CD14-positive monocyte (primary cell): ENCODE measurements at regions not wholly inside any gene's neighbourhood (a gene's known extent, or its start where the extent isn't known, plus 50 kb on each side); places are given as distances from the start of the nearest gene placed in this dataset.

Experiments used
- DNase-seq, 3 donors: peaks; one replicate each; pipeline ENCODE4 v3.0.0-alpha.2; 2011 to 2022
- H2AFZ ChIP-seq: 2 replicates; pipeline ENCODE4 v1.6.0; 2012; ENCODE audit warnings: mild to moderate bottlenecking, low read depth, low read length, inconsistent platforms; ENCODE audit not compliant: insufficient read depth, poor library complexity, severe bottlenecking
- H3K27ac ChIP-seq, 2 donors: 1 replicate in 1 of 2; 2 replicates in 1 of 2; pipeline ENCODE4 v1.5.1; 2012 to 2013; ENCODE audit warnings: low read length in 2 of 2, control low read depth in 1 of 2, inconsistent platforms in 1 of 2, low read depth in 1 of 2, mild to moderate bottlenecking in 1 of 2
- H3K27me3 ChIP-seq, 2 donors: one replicate each; pipeline versions ENCODE4 v1.6.0 to v1.6.1; 2011 to 2013; ENCODE audit warnings: low read length in 2 of 2; ENCODE audit not compliant: control insufficient read depth in 2 of 2, insufficient read depth in 2 of 2
- H3K36me3 ChIP-seq, 2 donors: replicated peaks in 1 of 2; 1 replicate in 1 of 2; 2 replicates in 1 of 2; pipeline versions ENCODE4 v1.5.1 to v1.6.1; 2012 to 2013; ENCODE audit warnings: low read length in 2 of 2, control low read depth in 1 of 2, inconsistent platforms in 1 of 2, mild to moderate bottlenecking in 1 of 2; ENCODE audit not compliant: insufficient read depth in 2 of 2, control insufficient read depth in 1 of 2
- H3K4me1 ChIP-seq, 2 donors: 1 replicate in 1 of 2; 2 replicates in 1 of 2; pipeline versions ENCODE4 v1.5.1 to v1.6.1; 2012 to 2013; ENCODE audit warnings: low read length in 2 of 2, control low read depth in 1 of 2, inconsistent platforms in 1 of 2, mild to moderate bottlenecking in 1 of 2, moderate library complexity in 1 of 2; ENCODE audit not compliant: insufficient read depth in 2 of 2, control insufficient read depth in 1 of 2
- H3K4me2 ChIP-seq: replicated peaks from 2 replicates; pipeline ENCODE3; 2012; ENCODE audit warnings: low read length, moderate library complexity, mild to moderate bottlenecking; ENCODE audit not compliant: poor library complexity, severe bottlenecking; ENCODE audit errors: extremely low read depth
- H3K4me3 ChIP-seq, 3 experiments: fragments of 200-600 bp in 1 of 3; sonication (generic) in 1 of 3; replicated peaks in 1 of 3; 1 replicate in 2 of 3; 2 replicates in 1 of 3; pipeline ENCODE4 v1.5.1; 2011 to 2013; ENCODE audit warnings: low read length in 3 of 3, mild to moderate bottlenecking in 3 of 3, control low read depth in 2 of 3, low read depth in 2 of 3, inconsistent platforms in 1 of 3, moderate library complexity in 1 of 3
- H3K79me2 ChIP-seq: 2 replicates; pipeline ENCODE4 v1.6.0; 2012; ENCODE audit warnings: mild to moderate bottlenecking, control low read depth, inconsistent platforms, low read length, moderate library complexity; ENCODE audit not compliant: insufficient read depth
- H3K9ac ChIP-seq: 2 replicates; pipeline ENCODE4 v1.6.0; 2017; ENCODE audit warnings: low read length, mild to moderate bottlenecking; ENCODE audit not compliant: insufficient read depth, poor library complexity, severe bottlenecking
- H3K9me3 ChIP-seq, 2 donors: replicated peaks in 1 of 2; 1 replicate in 1 of 2; 2 replicates in 1 of 2; pipeline versions ENCODE4 v1.5.1 to v1.6.1; 2012 to 2013; ENCODE audit warnings: low read length in 2 of 2, control low read depth in 1 of 2; ENCODE audit not compliant: control insufficient read depth in 1 of 2, insufficient read depth in 1 of 2
- H4K20me1 ChIP-seq: 2 replicates; pipeline ENCODE4 v1.6.0; 2012; ENCODE audit warnings: mild to moderate bottlenecking, low read length, control low read depth, moderate library complexity; ENCODE audit not compliant: insufficient read depth
- H3K27ac Mint-ChIP-seq, 7 donors: one replicate each; pipeline ENCODE4 v1.8.0; 2020; ENCODE audit warnings: mild to moderate bottlenecking in 7 of 7, mixed read lengths in 7 of 7, moderate library complexity in 6 of 7, inconsistent platforms in 2 of 7
- H3K27me3 Mint-ChIP-seq, 3 donors: one replicate each; pipeline ENCODE4 v1.8.0; 2021 to 2022; ENCODE audit warnings: low read depth in 3 of 3, mild to moderate bottlenecking in 3 of 3, mixed read lengths in 3 of 3, moderate library complexity in 3 of 3, inconsistent platforms in 1 of 3
- H3K36me3 Mint-ChIP-seq, 2 donors: one replicate each; pipeline ENCODE4 v1.8.0; 2020; ENCODE audit warnings: mixed read lengths in 2 of 2, inconsistent platforms in 1 of 2, mild to moderate bottlenecking in 1 of 2
- H3K4me1 Mint-ChIP-seq: one replicate; pipeline ENCODE4 v1.8.0; 2020; ENCODE audit warnings: mild to moderate bottlenecking, mixed read lengths
- H3K4me3 Mint-ChIP-seq, 2 donors: one replicate each; pipeline ENCODE4 v1.8.0; 2020; ENCODE audit warnings: mild to moderate bottlenecking in 2 of 2, mixed read lengths in 2 of 2, moderate library complexity in 1 of 2
- H3K9me3 Mint-ChIP-seq, 7 donors: one replicate each; pipeline ENCODE4 v1.8.0; 2020 to 2022; ENCODE audit warnings: mixed read lengths in 7 of 7, mild to moderate bottlenecking in 6 of 7, moderate library complexity in 6 of 7, inconsistent platforms in 2 of 7
- WGBS: methylation state at CpG from one replicate; pipeline ENCODE4 v1.1.5; 2013; ENCODE audit warnings: missing lambda C conversion rate; ENCODE audit not compliant: insufficient coverage; 5-methylcytosine and 5-hydroxymethylcytosine counted together
- intact Hi-C, 2 donors: fragments of 100-400 bp; cut with micrococcal nuclease; formaldehyde crosslinking; loops; one replicate each; pipeline versions ENCODE4 v1.15.0 to v1.15.1; 2023
- TF ChIP-seq, protein P1 (sequence below): fragments of 200-600 bp; IDR thresholded peaks from one replicate; pipeline ENCODE4 v1.8.0; 2022; ENCODE audit warnings: antibody characterized with exemption, mild to moderate bottlenecking

DNA sequence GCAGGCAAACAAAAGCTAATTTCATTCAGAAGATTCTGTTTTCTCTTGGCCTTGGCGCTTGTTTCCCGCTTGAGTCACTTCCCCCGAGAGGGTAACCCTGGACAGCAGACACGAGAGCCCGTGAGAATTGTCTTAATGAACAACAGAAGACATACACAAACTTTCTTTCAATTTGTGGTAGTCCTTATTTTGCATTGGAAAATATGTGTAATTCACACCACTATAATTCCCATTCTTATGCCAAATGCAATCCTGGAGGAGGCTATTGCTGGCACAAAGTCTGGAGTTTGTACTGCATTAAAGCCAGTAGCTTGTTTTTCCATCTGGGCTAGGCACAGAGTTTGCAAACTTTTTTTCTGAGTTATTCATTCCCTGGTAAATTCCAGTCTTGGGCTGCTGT, 109.8 kb upstream of the IVNS1ABP start:
- no peak overlapping the region for H3K4me3 ChIP-seq
- no peaks in the 10 kb centered on the region for H4K20me1 ChIP-seq
- peaks cover 0 to 7% (median 3%) of the 10 kb centered on the region in 7 donors for H3K9me3 Mint-ChIP-seq
- H3K27me3 ChIP-seq: no peaks in the 10 kb centered on the region
- intact Hi-C loops: no loop called here
- H3K36me3 ChIP-seq: no peaks in the 10 kb centered on the region
- no peaks in the 10 kb centered on the region for H3K9me3 ChIP-seq
- no peak for DNase-seq
- no peak overlapping the region for H3K4me3 Mint-ChIP-seq
- H3K27ac ChIP-seq: no peak overlapping the region
- WGBS: no CpG with 5 or more reads among the region's 5 CpGs
- H3K4me1 Mint-ChIP-seq: peaks cover 11% of the 10 kb centered on the region
- H3K79me2 ChIP-seq: no peaks in the 10 kb centered on the region
- peak overlapping the region in 1 of 7 donors; percentile 41 for H3K27ac Mint-ChIP-seq
- H3K4me1 ChIP-seq: peaks cover 6 to 11% of the 10 kb centered on the region in 2 donors
- no peaks in the 10 kb centered on the region for H3K27me3 Mint-ChIP-seq
- TF ChIP-seq, protein P1, sequence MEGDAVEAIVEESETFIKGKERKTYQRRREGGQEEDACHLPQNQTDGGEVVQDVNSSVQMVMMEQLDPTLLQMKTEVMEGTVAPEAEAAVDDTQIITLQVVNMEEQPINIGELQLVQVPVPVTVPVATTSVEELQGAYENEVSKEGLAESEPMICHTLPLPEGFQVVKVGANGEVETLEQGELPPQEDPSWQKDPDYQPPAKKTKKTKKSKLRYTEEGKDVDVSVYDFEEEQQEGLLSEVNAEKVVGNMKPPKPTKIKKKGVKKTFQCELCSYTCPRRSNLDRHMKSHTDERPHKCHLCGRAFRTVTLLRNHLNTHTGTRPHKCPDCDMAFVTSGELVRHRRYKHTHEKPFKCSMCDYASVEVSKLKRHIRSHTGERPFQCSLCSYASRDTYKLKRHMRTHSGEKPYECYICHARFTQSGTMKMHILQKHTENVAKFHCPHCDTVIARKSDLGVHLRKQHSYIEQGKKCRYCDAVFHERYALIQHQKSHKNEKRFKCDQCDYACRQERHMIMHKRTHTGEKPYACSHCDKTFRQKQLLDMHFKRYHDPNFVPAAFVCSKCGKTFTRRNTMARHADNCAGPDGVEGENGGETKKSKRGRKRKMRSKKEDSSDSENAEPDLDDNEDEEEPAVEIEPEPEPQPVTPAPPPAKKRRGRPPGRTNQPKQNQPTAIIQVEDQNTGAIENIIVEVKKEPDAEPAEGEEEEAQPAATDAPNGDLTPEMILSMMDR: no peak
- H2AFZ ChIP-seq: no peak overlapping the region
- no peaks in the 10 kb centered on the region for H3K36me3 Mint-ChIP-seq
- no peak overlapping the region for H3K4me2 ChIP-seq
- no peak overlapping the region for H3K9ac ChIP-seq

DNA sequence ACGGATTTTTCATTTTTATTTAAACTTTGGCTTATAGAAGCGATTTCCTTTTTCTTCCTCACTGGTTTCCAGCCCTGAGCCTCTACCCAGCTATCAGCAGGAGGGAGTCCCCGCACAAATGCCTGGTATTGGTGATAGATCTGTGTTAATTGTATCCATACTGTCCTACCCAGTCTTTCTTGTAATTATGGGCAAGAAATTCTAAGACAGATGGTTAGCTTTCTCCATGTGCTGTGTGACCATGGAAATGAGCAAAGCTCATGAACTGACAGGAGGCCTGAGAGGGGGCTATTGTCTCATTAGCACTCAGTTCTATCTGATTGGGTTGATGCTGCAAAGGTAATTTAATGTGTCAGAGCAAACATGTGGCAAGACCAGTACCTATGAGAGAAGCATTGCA, 108.1 kb upstream of the IVNS1ABP start:
- no peaks in the 10 kb centered on the region for H4K20me1 ChIP-seq
- H3K4me1 ChIP-seq: peaks cover 22 to 28% of the 10 kb centered on the region in 2 donors
- peak overlapping the region in 1 of 7 donors; percentile 21 for H3K27ac Mint-ChIP-seq
- H3K9ac ChIP-seq: no peak overlapping the region
- no peaks in the 10 kb centered on the region for H3K27me3 ChIP-seq
- intact Hi-C loops: no loop called here
- no peak for DNase-seq
- H3K27me3 Mint-ChIP-seq: no peaks in the 10 kb centered on the region
- H3K79me2 ChIP-seq: no peaks in the 10 kb centered on the region
- no peak overlapping the region for H2AFZ ChIP-seq
- H3K27ac ChIP-seq: no peak overlapping the region
- no peaks in the 10 kb centered on the region for H3K36me3 ChIP-seq
- H3K9me3 Mint-ChIP-seq: peaks cover 0 to 8% (median 0%) of the 10 kb centered on the region in 7 donors
- H3K4me1 Mint-ChIP-seq: peaks cover 28% of the 10 kb centered on the region
- no peaks in the 10 kb centered on the region for H3K9me3 ChIP-seq
- TF ChIP-seq, protein P1: no peak
- no CpG with 5 or more reads among the region's 3 CpGs for WGBS
- no peak overlapping the region for H3K4me2 ChIP-seq
- no peak overlapping the region for H3K4me3 ChIP-seq
- H3K4me3 Mint-ChIP-seq: no peak overlapping the region
- H3K36me3 Mint-ChIP-seq: no peaks in the 10 kb centered on the region
